HepG2 (cell line): ENCODE measurements at regions not wholly inside any gene's neighbourhood (a gene's known extent, or its start where the extent isn't known, plus 50 kb on each side); places are given as distances from the start of the nearest gene placed in this dataset.

ENCODE experiments used
- CTCF ChIP-seq: sonication (generic); formaldehyde crosslinking; IDR thresholded peaks from 2 replicates; pipeline ENCODE4 v1.5.0; 2020; ENCODE audit warnings: mild to moderate bottlenecking, missing genetic modification reagents, moderate library complexity
- DMTF1 ChIP-seq: sonication (generic); formaldehyde crosslinking; IDR thresholded peaks from 2 replicates; pipeline ENCODE4 v1.4.0; 2020; ENCODE audit warnings: mild to moderate bottlenecking, missing genetic modification reagents
- FOXJ3 ChIP-seq: sonication (generic); formaldehyde crosslinking; IDR thresholded peaks from 2 replicates; pipeline ENCODE4 v1.4.0; 2020; ENCODE audit warnings: missing genetic modification reagents, mild to moderate bottlenecking, borderline replicate concordance
- MAX ChIP-seq: IDR thresholded peaks from 2 replicates; pipeline ENCODE4 v1.6.1; 2012; ENCODE audit warnings: inconsistent platforms
- NR3C1 ChIP-seq: sonication (generic); formaldehyde crosslinking; IDR thresholded peaks from 2 replicates; pipeline ENCODE4 v1.4.0; 2020; ENCODE audit warnings: missing genetic modification reagents
- POLR2AphosphoS5 ChIP-seq: IDR thresholded peaks from 2 replicates; pipeline ENCODE4 v1.6.1; 2012; ENCODE audit warnings: low read depth, low read length
- PREB ChIP-seq: sonication (generic); formaldehyde crosslinking; IDR thresholded peaks from 2 replicates; pipeline ENCODE4 v1.4.0; 2020; ENCODE audit warnings: missing genetic modification reagents
- SALL2 ChIP-seq: sonication (generic); formaldehyde crosslinking; IDR thresholded peaks from 2 replicates; pipeline ENCODE4 v1.8.1; 2023; ENCODE audit warnings: mild to moderate bottlenecking, missing genetic modification reagents, inconsistent platforms
- SMC3 ChIP-seq: IDR thresholded peaks from 2 replicates; pipeline ENCODE4 v1.6.1; 2011; ENCODE audit warnings: low read length, improper control_type of control experiment
- ZBTB26 ChIP-seq: IDR thresholded peaks from 2 replicates; pipeline ENCODE4 v1.6.1; 2016; ENCODE audit warnings: missing compliant biosample characterization, missing genetic modification reagents, borderline replicate concordance
- ZC3H4 ChIP-seq: sonication (generic); formaldehyde crosslinking; IDR thresholded peaks from 2 replicates; pipeline ENCODE4 v1.4.0; 2020; ENCODE audit warnings: missing genetic modification reagents, borderline replicate concordance
- ZNF644 ChIP-seq: IDR thresholded peaks from 2 replicates; pipeline ENCODE4 v1.6.1; 2016; ENCODE audit warnings: low read depth
- ZNF678 ChIP-seq: sonication (generic); formaldehyde crosslinking; IDR thresholded peaks from 2 replicates; pipeline ENCODE4 v1.4.0; 2020; ENCODE audit warnings: mild to moderate bottlenecking, missing genetic modification reagents

GRCh38 chr12:39237004-39237403 is 205.9 kb downstream of the KIF21A start:
- TF ChIP-seq FOXJ3 (CRISPR knock-in tag), result no peak
- TF ChIP-seq SALL2 (CRISPR knock-in tag), result no peak
- no peak for TF ChIP-seq ZC3H4 (CRISPR knock-in tag)
- TF ChIP-seq PREB, result no peak
- TF ChIP-seq CTCF (CRISPR knock-in tag), result no peak
- no peak for TF ChIP-seq SMC3
- no peak for TF ChIP-seq ZBTB26
- no peak for TF ChIP-seq MAX
- no peak for TF ChIP-seq ZNF678 (CRISPR knock-in tag)
- no peak for TF ChIP-seq DMTF1 (CRISPR knock-in tag)
- no peak for TF ChIP-seq NR3C1 (CRISPR knock-in tag)
- no peak for TF ChIP-seq ZNF644
- no peak for TF ChIP-seq POLR2AphosphoS5
